ENCODE measurements at regions not wholly inside any gene's neighbourhood (a gene's known extent, or its start where the extent isn't known, plus 50 kb on each side); places are given as distances from the start of the nearest gene placed in this dataset.

- TF ChIP-seq, protein P1, sequence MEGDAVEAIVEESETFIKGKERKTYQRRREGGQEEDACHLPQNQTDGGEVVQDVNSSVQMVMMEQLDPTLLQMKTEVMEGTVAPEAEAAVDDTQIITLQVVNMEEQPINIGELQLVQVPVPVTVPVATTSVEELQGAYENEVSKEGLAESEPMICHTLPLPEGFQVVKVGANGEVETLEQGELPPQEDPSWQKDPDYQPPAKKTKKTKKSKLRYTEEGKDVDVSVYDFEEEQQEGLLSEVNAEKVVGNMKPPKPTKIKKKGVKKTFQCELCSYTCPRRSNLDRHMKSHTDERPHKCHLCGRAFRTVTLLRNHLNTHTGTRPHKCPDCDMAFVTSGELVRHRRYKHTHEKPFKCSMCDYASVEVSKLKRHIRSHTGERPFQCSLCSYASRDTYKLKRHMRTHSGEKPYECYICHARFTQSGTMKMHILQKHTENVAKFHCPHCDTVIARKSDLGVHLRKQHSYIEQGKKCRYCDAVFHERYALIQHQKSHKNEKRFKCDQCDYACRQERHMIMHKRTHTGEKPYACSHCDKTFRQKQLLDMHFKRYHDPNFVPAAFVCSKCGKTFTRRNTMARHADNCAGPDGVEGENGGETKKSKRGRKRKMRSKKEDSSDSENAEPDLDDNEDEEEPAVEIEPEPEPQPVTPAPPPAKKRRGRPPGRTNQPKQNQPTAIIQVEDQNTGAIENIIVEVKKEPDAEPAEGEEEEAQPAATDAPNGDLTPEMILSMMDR (IDR thresholded peaks at IDR 0.05), result no peak
- TF ChIP-seq POLR2A (IDR thresholded peaks at IDR 0.05), result no peak
These were observed 73.6 kb downstream of the RND3 start for GRCh38 chr2:150413910-150414309.
